Neural cell (in vitro differentiated cells): ENCODE measurements at regions not wholly inside any gene's neighbourhood (a gene's known extent, or its start where the extent isn't known, plus 50 kb on each side); places are given as distances from the start of the nearest gene placed in this dataset.

ENCODE experiments used
- H2AFZ ChIP-seq: fragments of 200-600, 300-800 bp; sonication (generic), shearing (Covaris generic); 2 replicates; pipeline ENCODE4 v1.6.0; 2014; ENCODE audit warnings: low read depth, mild to moderate bottlenecking, antibody characterized with exemption, low read length, moderate library complexity
- H3F3A ChIP-seq: fragments of 200-600 bp; shearing (Covaris generic); 2 replicates; pipeline ENCODE4 v1.6.1; 2016; ENCODE audit warnings: mild to moderate bottlenecking, moderate library complexity, mixed read lengths, antibody characterized with exemption, low read length; ENCODE audit not compliant: insufficient read depth, poor library complexity, severe bottlenecking
- H3K27ac ChIP-seq: fragments of 200-600, 300-800 bp; sonication (generic), shearing (Covaris generic); 2 replicates; pipeline ENCODE4 v1.5.1; 2014; ENCODE audit warnings: mild to moderate bottlenecking, low read length, moderate library complexity
- H3K27me3 ChIP-seq: fragments of 300-800, 200-600 bp; sonication (generic), shearing (Covaris generic); 2 replicates; pipeline ENCODE4 v1.6.0; 2014; ENCODE audit warnings: mild to moderate bottlenecking, low read depth, low read length, moderate library complexity; ENCODE audit not compliant: insufficient read depth
- H3K36me3 ChIP-seq: fragments of 300-800, 200-600 bp; sonication (generic), shearing (Covaris generic); 2 replicates; pipeline ENCODE4 v1.5.1; 2014; ENCODE audit warnings: mild to moderate bottlenecking, antibody characterized with exemption, low read length, moderate library complexity; ENCODE audit not compliant: insufficient read depth
- H3K4me2 ChIP-seq: fragments of 300-800, 200-600 bp; sonication (generic), shearing (Covaris generic); 2 replicates; pipeline ENCODE4 v1.6.0; 2014; ENCODE audit warnings: mild to moderate bottlenecking, low read length
- H3K4me3 ChIP-seq: fragments of 300-800, 200-600 bp; sonication (generic), shearing (Covaris generic); 2 replicates; pipeline ENCODE4 v1.5.1; 2014; ENCODE audit warnings: mild to moderate bottlenecking, low read length, moderate library complexity
- H3K79me2 ChIP-seq: fragments of 200-600 bp; shearing (Covaris generic); replicated peaks from 2 replicates; pipeline ENCODE4 v1.6.0; 2014; ENCODE audit warnings: mild to moderate bottlenecking, low read length, moderate library complexity; ENCODE audit not compliant: insufficient read depth
- H3K9ac ChIP-seq: fragments of 300-800, 200-600 bp; sonication (generic), shearing (Covaris generic); 2 replicates; pipeline ENCODE4 v1.6.1; 2016; ENCODE audit warnings: mild to moderate bottlenecking, low read length, mixed read lengths
- H3K9me2 ChIP-seq: fragments of 200-600 bp; shearing (Covaris generic); 2 replicates; pipeline ENCODE4 v1.6.1; 2016; ENCODE audit warnings: mild to moderate bottlenecking, low read length, mixed read lengths; ENCODE audit not compliant: insufficient read depth
- H3K9me3 ChIP-seq: fragments of 200-600, 300-800 bp; sonication (generic), shearing (Covaris generic); 2 replicates; pipeline ENCODE4 v1.6.1; 2016; ENCODE audit warnings: mild to moderate bottlenecking, mixed run types, low read length, moderate library complexity, mixed read lengths
- H4K20me1 ChIP-seq: fragments of 200-600 bp; shearing (Covaris generic); 2 replicates; pipeline ENCODE4 v1.6.1; 2016; ENCODE audit warnings: mild to moderate bottlenecking, mixed run types; ENCODE audit not compliant: insufficient read depth
- EP300 ChIP-seq: fragments of 450-650 bp; conservative IDR thresholded peaks from 2 replicates; pipeline ENCODE4 v1.6.1; 2014; ENCODE audit warnings: antibody characterized with exemption, mild to moderate bottlenecking, moderate library complexity; ENCODE audit not compliant: poor library complexity, severe bottlenecking
- EZH2 ChIP-seq: fragments of 200-600, 300-800 bp; shearing (Covaris generic), sonication (generic); IDR thresholded peaks from 2 replicates; pipeline ENCODE4 v1.6.1; 2014; ENCODE audit warnings: antibody characterized with exemption, low read length, borderline replicate concordance, mild to moderate bottlenecking; ENCODE audit not compliant: insufficient read depth, poor library complexity, severe bottlenecking
- MXI1 ChIP-seq: fragments of 450-650 bp; conservative IDR thresholded peaks from 2 replicates; pipeline ENCODE4 v1.6.1; 2014; ENCODE audit warnings: antibody characterized with exemption, mild to moderate bottlenecking; ENCODE audit not compliant: poor library complexity, severe bottlenecking
- POLR2AphosphoS5 ChIP-seq: IDR thresholded peaks from 2 replicates; pipeline ENCODE4 v1.6.1; 2012
- RAD21 ChIP-seq: fragments of 450-650 bp; conservative IDR thresholded peaks from 2 replicates; pipeline ENCODE4 v1.6.1; 2014; ENCODE audit warnings: antibody characterized with exemption, mild to moderate bottlenecking, moderate library complexity
- SMC3 ChIP-seq: fragments of 450-650 bp; conservative IDR thresholded peaks from 2 replicates; pipeline ENCODE4 v1.6.1; 2014; ENCODE audit warnings: antibody characterized with exemption, mild to moderate bottlenecking, moderate library complexity; ENCODE audit not compliant: poor library complexity
- TAF1 ChIP-seq: IDR thresholded peaks from 2 replicates; pipeline ENCODE4 v1.6.1; 2012; ENCODE audit warnings: low read depth
- TF ChIP-seq, protein P1 (sequence below): fragments of 450-650 bp; IDR thresholded peaks from 2 replicates; pipeline ENCODE4 v1.5.1; 2014; ENCODE audit warnings: antibody characterized with exemption, mild to moderate bottlenecking, moderate library complexity; ENCODE audit not compliant: poor library complexity, severe bottlenecking
- TF ChIP-seq, protein P2 (sequence below): IDR thresholded peaks from 2 replicates; pipeline ENCODE4 v1.6.1; 2012; ENCODE audit warnings: borderline replicate concordance

DNA sequence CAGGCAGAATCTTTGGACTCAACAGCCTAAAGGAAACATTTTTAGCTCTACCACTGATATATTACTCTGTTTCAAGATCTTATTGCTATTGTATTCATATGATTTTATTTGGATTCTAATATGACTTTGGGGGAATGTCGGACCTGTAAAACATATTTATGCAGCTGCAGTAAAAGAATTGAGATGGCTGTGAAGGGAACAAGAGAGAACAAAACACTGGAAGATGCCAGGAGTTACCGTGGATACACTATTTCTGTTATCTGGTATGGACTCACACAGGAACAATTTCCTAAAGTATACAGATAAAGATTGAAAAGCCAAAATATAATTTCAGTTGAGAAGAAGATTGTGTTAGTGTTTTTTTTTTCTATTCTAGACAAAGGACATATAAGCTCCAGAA lies 113.0 kb upstream of the DCLK2 start:
- no peak overlapping the region for H3K9ac ChIP-seq
- no peak overlapping the region for H3K27ac ChIP-seq

DNA sequence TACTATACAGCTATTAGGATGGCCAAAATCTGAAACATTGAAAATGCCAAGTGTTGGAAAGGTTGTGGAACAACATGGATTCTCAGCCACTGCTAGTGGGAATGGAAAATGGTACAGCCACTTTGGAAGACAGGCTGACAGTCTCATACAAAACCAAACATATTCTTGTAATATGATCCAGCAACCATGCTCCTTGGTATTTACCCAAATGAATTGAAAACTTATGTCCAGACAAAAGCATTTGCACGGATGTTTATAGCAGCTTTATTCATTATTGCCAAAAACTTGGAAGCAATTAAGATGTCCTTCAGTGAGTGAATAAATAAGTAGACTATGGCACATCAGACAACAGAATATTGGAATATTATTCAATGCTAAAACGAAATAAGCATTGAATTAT lies 105.8 kb upstream of the DCLK2 start:
- Histone ChIP-seq H3K4me3 (no peak overlapping the region), H3K9ac (no peak overlapping the region), H3K79me2 (no peaks in the 10 kb centered on the region), H3F3A (no peaks in the 10 kb centered on the region), H3K9me2 (no peaks in the 10 kb centered on the region), H3K27me3 (no peaks in the 10 kb centered on the region), H3K4me2 (no peak overlapping the region), H3K27ac (no peak overlapping the region), H3K9me3 (no peaks in the 10 kb centered on the region), H2AFZ (no peak overlapping the region), H4K20me1 (no peaks in the 10 kb centered on the region), H3K36me3 (no peaks in the 10 kb centered on the region)
- TF ChIP-seq POLR2AphosphoS5 (no peak), EZH2 (no peak), TAF1 (no peak), RAD21 (no peak), SMC3 (no peak), MXI1 (no peak)
- TF ChIP-seq, protein P1, sequence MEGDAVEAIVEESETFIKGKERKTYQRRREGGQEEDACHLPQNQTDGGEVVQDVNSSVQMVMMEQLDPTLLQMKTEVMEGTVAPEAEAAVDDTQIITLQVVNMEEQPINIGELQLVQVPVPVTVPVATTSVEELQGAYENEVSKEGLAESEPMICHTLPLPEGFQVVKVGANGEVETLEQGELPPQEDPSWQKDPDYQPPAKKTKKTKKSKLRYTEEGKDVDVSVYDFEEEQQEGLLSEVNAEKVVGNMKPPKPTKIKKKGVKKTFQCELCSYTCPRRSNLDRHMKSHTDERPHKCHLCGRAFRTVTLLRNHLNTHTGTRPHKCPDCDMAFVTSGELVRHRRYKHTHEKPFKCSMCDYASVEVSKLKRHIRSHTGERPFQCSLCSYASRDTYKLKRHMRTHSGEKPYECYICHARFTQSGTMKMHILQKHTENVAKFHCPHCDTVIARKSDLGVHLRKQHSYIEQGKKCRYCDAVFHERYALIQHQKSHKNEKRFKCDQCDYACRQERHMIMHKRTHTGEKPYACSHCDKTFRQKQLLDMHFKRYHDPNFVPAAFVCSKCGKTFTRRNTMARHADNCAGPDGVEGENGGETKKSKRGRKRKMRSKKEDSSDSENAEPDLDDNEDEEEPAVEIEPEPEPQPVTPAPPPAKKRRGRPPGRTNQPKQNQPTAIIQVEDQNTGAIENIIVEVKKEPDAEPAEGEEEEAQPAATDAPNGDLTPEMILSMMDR, result no peak

More for the DNA sequence above, 113.0 kb upstream of the DCLK2 start:
- Histone ChIP-seq H2AFZ (no peak overlapping the region), H3K9me2 (no peaks in the 10 kb centered on the region), H3F3A (no peaks in the 10 kb centered on the region), H4K20me1 (no peaks in the 10 kb centered on the region), H3K4me3 (no peak overlapping the region), H3K4me2 (no peak overlapping the region), H3K79me2 (no peaks in the 10 kb centered on the region), H3K27me3 (no peaks in the 10 kb centered on the region), H3K36me3 (no peaks in the 10 kb centered on the region), H3K9me3 (no peaks in the 10 kb centered on the region)
- TF ChIP-seq POLR2AphosphoS5, result no peak
- TF ChIP-seq EP300, result no peak

GRCh38 chr4:149973181-149973580 lies 105.1 kb upstream of the DCLK2 start:
- H3K9me2 ChIP-seq, result no peaks in the 10 kb centered on the region
- no peak overlapping the region for H3K4me3 ChIP-seq
- H3K27me3 ChIP-seq, result no peaks in the 10 kb centered on the region
- no peaks in the 10 kb centered on the region for H3K36me3 ChIP-seq
- H3K79me2 ChIP-seq, result no peaks in the 10 kb centered on the region
- H3K9me3 ChIP-seq, result no peaks in the 10 kb centered on the region
- H3K4me2 ChIP-seq, result no peak overlapping the region
- H3K27ac ChIP-seq, result no peak overlapping the region
- TF ChIP-seq SMC3 (no peak), EP300 (no peak), RAD21 (no peak), MXI1 (no peak), EZH2 (no peak), POLR2AphosphoS5 (no peak), TAF1 (no peak)
- TF ChIP-seq, protein P2, sequence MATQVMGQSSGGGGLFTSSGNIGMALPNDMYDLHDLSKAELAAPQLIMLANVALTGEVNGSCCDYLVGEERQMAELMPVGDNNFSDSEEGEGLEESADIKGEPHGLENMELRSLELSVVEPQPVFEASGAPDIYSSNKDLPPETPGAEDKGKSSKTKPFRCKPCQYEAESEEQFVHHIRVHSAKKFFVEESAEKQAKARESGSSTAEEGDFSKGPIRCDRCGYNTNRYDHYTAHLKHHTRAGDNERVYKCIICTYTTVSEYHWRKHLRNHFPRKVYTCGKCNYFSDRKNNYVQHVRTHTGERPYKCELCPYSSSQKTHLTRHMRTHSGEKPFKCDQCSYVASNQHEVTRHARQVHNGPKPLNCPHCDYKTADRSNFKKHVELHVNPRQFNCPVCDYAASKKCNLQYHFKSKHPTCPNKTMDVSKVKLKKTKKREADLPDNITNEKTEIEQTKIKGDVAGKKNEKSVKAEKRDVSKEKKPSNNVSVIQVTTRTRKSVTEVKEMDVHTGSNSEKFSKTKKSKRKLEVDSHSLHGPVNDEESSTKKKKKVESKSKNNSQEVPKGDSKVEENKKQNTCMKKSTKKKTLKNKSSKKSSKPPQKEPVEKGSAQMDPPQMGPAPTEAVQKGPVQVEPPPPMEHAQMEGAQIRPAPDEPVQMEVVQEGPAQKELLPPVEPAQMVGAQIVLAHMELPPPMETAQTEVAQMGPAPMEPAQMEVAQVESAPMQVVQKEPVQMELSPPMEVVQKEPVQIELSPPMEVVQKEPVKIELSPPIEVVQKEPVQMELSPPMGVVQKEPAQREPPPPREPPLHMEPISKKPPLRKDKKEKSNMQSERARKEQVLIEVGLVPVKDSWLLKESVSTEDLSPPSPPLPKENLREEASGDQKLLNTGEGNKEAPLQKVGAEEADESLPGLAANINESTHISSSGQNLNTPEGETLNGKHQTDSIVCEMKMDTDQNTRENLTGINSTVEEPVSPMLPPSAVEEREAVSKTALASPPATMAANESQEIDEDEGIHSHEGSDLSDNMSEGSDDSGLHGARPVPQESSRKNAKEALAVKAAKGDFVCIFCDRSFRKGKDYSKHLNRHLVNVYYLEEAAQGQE, result no peak
- TF ChIP-seq, protein P1, result no peak
- H3F3A ChIP-seq, result no peaks in the 10 kb centered on the region
- no peaks in the 10 kb centered on the region for H4K20me1 ChIP-seq
- H2AFZ ChIP-seq, result no peak overlapping the region
- H3K9ac ChIP-seq, result no peak overlapping the region
